Activated CD4-positive, alpha-beta memory T cell treated with anti-CD3 and anti-CD28 coated beads for 36 hours (primary cell): ENCODE measurements at regions not wholly inside any gene's neighbourhood (a gene's known extent, or its start where the extent isn't known, plus 50 kb on each side); places are given as distances from the start of the nearest gene placed in this dataset.

Source experiments
- CTCF ChIA-PET: fragments of 350-600 bp; sonication (Branson Sonifier 250); formaldehyde crosslinking; loops from one replicate; lab custom pipeline; 2021; ENCODE audit warnings: antibody characterized with exemption, inconsistent platforms; lab: Charles Lee
- POLR2A ChIA-PET: fragments of 350-600 bp; sonication (Branson Sonifier 250); formaldehyde crosslinking; loops from one replicate; lab custom pipeline; 2021; ENCODE audit warnings: antibody characterized with exemption; lab: Charles Lee
- DNase-seq: peaks from one replicate; pipeline ENCODE4 v3.0.0-alpha.2; 2020
- H3K27ac Mint-ChIP-seq: one replicate; pipeline ENCODE4 v1.8.0; 2021; ENCODE audit warnings: mixed read lengths
- H3K27me3 Mint-ChIP-seq: one replicate; pipeline ENCODE4 v1.8.0; 2021; ENCODE audit warnings: mixed read lengths
- H3K36me3 Mint-ChIP-seq: one replicate; pipeline ENCODE4 v1.8.0; 2021; ENCODE audit warnings: mixed read lengths
- H3K4me1 Mint-ChIP-seq: one replicate; pipeline ENCODE4 v1.8.0; 2021; ENCODE audit warnings: low read depth, mixed read lengths
- H3K4me3 Mint-ChIP-seq: one replicate; pipeline ENCODE4 v1.8.0; 2021; ENCODE audit warnings: mild to moderate bottlenecking, mixed read lengths
- H3K9me3 Mint-ChIP-seq: one replicate; pipeline ENCODE4 v1.8.0; 2021; ENCODE audit warnings: mixed read lengths
- intact Hi-C: fragments of 100-400 bp; cut with micrococcal nuclease; formaldehyde crosslinking; loops from one replicate; pipeline ENCODE4 v1.15.1; 2023

DNA sequence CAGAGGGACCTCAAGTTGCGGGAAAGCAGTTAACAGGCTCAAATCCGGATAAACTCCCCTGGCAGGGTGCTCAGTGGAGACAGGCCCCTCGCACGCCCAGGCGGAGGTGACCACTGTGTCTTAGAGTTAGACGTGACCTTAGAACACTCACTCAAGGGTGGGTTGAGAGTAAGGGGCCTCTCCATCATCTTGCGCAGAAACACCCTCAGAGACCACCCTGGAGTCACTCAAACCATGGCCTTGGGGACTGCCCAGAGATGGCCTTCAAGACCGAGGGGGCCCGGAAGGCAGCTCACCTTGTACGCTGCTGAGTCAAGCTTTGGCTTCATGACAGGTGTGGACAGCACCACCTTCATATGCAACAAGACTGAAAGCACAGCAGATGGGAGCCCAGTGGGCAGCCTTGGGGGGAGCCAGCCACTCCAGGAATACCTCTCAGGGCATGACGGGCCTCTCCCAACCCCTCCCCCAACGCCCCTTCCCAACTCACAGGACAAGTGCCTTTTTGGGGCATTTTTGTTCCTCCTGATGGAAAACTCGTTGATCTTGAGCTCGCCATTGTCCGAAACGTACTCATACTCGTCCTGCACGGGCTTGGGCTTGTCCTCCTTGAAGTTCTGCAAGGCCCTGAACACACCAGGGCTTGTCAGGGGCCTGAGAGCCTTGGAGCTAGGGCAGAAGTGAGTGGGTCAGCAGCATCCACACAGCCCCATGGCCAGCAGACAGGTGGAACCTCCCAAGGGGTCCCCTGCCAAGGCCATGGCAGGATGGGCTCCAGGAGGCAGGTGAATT, 229.2 kb downstream of the TUBA3C start:
- ChIA-PET POLR2A (no interaction called here), CTCF (no interaction called here)
- DNase-seq = no peak
- Mint-ChIP-seq H3K27ac (no peak overlapping the region), H3K36me3 (no peaks in the 10 kb centered on the region), H3K27me3 (no peaks in the 10 kb centered on the region), H3K4me1 (no peaks in the 10 kb centered on the region), H3K4me3 (no peak overlapping the region), H3K9me3 (peaks cover 8% of the 10 kb centered on the region)
- intact Hi-C loops = no loop called here

DNA sequence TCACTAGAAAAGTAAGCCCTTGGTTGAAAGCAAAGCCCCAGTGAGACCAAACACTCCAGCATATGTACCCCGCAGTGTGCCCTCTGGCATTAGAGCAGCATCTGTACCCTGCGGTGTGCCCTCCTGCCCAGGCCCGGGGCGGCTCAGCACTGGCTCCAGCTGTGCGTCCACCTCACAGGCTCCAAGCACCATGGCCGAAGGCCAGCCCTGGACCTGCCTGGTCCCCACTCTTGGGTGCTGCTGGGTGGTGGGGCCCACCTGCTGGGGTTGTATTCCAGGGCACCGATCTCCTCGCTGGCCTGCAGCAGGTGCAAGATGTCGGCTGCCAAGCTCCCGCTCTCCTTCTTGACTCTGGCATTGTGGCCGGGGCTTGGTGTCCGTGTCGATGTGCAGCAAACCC, 230.2 kb downstream of the TUBA3C start:
- POLR2A ChIA-PET = no interaction called here
- intact Hi-C loops = no loop called here
- CTCF ChIA-PET = no interaction called here

DNA sequence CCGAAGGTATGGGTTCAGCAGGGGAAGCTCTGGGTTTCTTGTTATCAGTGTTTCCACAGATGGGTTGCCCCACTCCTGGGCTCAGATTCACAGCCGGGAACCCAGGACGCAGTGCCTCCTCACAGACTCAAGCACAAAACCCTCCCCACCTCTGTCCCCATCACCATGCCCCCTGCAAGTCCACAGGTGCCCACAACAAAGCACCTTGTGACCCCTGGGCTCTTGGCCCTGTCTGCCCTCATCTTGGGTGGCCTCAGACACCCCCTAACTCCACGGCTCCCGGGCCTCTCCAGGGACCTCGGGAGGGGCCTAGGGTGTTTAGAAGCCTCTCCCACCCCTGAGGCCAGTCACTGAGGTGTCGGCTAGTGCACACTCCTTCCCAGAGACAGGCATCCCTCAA, 231.7 kb downstream of the TUBA3C start:
- no peak for DNase-seq
- Mint-ChIP-seq H3K9me3 (no peaks in the 10 kb centered on the region), H3K27ac (no peak overlapping the region), H3K36me3 (no peaks in the 10 kb centered on the region), H3K27me3 (no peaks in the 10 kb centered on the region), H3K4me3 (no peak overlapping the region), H3K4me1 (no peaks in the 10 kb centered on the region)
- ChIA-PET POLR2A (no interaction called here), CTCF (no interaction called here)
- intact Hi-C loops = no loop called here

More for the DNA sequence above, 230.2 kb downstream of the TUBA3C start:
- Mint-ChIP-seq H3K9me3 (peaks cover under 1% of the 10 kb centered on the region), H3K4me3 (no peak overlapping the region), H3K36me3 (no peaks in the 10 kb centered on the region), H3K27me3 (no peaks in the 10 kb centered on the region), H3K27ac (no peak overlapping the region), H3K4me1 (no peaks in the 10 kb centered on the region)
- no peak for DNase-seq

DNA sequence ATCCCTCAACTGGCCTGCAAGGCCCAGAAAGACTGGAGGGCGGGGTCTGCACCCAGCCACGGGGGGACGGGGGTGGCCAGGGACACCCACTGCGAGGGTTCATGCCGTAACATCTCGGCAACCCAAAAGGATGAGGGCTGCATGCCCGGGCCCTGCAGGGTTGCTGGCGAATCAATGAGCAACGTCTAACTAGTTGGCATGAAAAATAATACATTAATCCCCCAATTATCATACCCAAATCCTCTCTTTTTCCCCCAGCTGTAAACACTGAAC, 232.2 kb downstream of the TUBA3C start:
- H3K36me3 Mint-ChIP-seq = no peaks in the 10 kb centered on the region
- H3K27ac Mint-ChIP-seq = no peak overlapping the region
- no peak for DNase-seq
- no peak overlapping the region for H3K4me3 Mint-ChIP-seq
- ChIA-PET POLR2A (no interaction called here), CTCF (no interaction called here)
- intact Hi-C loops = no loop called here
- no peaks in the 10 kb centered on the region for H3K4me1 Mint-ChIP-seq
- no peaks in the 10 kb centered on the region for H3K27me3 Mint-ChIP-seq
- no peaks in the 10 kb centered on the region for H3K9me3 Mint-ChIP-seq

DNA sequence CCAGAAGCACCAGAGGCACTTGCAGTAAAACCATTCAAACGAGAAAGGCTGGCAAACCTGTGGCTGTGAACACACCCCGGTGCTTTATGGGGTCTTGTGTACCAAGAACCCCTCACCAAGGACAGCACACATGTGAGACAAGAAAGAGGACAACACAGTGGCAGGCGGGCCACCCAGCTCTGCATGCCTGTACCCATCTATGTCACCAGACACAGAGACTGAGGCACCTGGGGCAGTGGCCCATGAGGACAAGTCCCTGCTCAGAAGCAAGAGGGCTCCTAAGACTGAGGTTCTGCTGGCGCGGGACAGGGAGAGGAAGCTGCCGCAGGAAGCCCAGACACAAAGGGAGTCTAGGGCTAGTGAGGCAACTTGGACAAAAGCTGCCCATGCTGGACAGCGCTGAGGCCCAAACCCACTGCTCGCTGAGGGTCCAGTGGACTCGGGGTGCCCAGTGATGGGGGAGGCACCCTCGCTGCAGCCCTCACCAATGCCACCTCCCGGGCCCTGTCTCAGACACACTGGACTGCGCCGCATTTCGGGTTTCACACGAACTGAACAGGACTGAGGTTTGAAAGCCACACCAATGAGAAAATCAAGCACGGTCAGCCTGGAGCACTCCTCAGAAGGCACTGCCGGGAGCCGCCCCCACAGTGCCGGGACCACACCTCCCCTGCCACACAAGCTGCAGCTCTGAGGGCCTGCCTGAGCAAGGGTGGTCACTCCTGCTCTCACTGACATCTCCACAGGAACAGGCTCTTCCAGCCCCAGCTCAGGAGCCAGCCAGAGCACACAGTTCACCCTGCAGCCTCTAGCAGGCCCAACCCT, 232.7 kb downstream of the TUBA3C start:
- no peak for DNase-seq
- Mint-ChIP-seq H3K4me1 (no peaks in the 10 kb centered on the region), H3K27me3 (no peaks in the 10 kb centered on the region), H3K9me3 (no peaks in the 10 kb centered on the region), H3K27ac (no peak overlapping the region), H3K4me3 (no peak overlapping the region), H3K36me3 (no peaks in the 10 kb centered on the region)
- CTCF ChIA-PET = no interaction called here
- POLR2A ChIA-PET = no interaction called here
- intact Hi-C loops = no loop called here

DNA sequence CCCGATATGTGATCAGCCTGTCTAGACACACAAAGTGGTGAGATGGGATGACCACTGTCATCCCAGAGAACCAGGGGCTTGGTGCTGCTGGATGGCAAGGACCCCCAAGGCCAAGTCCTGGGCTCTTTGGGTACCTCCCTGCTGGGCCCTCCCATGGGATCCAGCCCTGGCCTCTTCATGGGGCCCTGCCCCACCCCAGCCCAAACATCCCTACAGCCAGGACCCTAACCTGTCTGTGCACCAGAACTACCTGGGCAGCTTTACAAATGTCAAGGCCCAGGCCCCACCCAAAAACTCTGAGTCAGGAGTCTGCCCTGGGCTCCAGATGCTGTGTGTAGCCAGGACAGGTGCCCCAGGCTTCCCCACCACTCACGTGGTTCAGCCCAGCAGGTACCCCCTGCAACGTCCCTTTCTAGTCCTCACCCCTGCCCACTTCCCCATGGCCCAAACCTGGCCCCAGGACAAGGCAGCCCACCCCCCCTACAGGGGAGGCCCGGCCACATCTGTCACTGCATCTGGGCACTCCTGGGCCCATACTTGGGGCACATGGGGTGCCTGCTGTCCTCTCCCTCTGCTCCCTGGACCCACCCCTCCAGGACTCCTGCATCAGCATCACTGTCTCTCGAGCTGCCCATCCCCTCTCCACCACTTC, 233.5 kb downstream of the TUBA3C start:
- no peak overlapping the region for H3K4me3 Mint-ChIP-seq
- no peak for DNase-seq
- H3K9me3 Mint-ChIP-seq = no peaks in the 10 kb centered on the region
- H3K27ac Mint-ChIP-seq = no peak overlapping the region
- H3K36me3 Mint-ChIP-seq = no peaks in the 10 kb centered on the region
- ChIA-PET POLR2A (no interaction called here), CTCF (no interaction called here)
- intact Hi-C loops = no loop called here
- no peaks in the 10 kb centered on the region for H3K4me1 Mint-ChIP-seq
- H3K27me3 Mint-ChIP-seq = no peaks in the 10 kb centered on the region

DNA sequence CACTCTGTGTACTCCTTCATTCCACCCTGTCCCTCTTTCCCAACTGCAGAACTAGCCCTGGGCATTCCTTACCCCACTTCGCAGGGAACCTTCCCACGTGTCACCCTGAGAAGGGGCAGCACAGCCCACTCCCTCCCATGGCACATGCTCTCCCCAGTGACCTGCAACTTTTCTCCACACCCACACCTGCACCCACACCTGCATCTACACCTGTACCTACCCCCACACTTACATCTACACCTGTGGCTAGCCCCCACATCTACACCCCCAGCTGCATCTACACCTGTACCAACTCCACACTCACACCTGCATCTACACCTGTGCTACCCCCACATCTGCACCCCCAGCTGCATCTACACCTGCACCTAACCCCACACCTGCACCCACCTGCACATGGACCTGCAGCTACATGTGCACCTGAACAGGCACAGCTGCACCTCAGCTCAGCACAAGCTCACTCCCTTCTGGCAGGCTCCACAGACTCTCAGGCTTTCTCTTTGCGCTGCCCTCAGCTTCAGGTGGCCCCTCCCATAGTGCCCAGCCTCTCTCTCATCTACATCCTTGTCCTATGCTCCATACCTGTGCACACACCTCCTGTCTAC, 234.1 kb downstream of the TUBA3C start:
- H3K4me1 Mint-ChIP-seq = no peaks in the 10 kb centered on the region
- H3K9me3 Mint-ChIP-seq = no peaks in the 10 kb centered on the region
- CTCF ChIA-PET = no interaction called here
- H3K4me3 Mint-ChIP-seq = no peak overlapping the region
- no peak overlapping the region for H3K27ac Mint-ChIP-seq
- intact Hi-C loops = no loop called here
- no peaks in the 10 kb centered on the region for H3K36me3 Mint-ChIP-seq
- POLR2A ChIA-PET = no interaction called here
- no peaks in the 10 kb centered on the region for H3K27me3 Mint-ChIP-seq
- no peak for DNase-seq

DNA sequence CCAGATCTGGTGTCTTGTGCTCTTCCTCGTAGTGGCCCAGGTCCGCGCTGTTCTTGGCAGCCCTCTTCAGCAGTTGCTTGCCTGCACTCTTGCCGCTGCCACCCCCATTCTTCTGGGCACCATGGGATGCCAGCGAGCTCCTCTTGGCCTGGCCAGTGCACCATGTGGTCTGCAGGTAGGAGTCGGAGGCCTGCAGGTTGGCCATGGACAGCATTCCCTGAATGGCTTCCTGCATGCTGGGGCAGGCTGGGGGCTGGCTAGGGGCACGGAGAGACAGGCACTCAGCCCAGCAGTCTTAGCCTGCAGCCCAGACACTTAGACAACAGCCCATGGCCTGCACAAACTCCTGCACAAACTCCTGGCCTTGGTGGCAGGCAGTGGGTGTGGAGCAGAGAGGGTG, 234.9 kb downstream of the TUBA3C start:
- CTCF ChIA-PET = no interaction called here
- Mint-ChIP-seq H3K27me3 (no peaks in the 10 kb centered on the region), H3K9me3 (no peaks in the 10 kb centered on the region), H3K27ac (no peak overlapping the region), H3K4me3 (no peak overlapping the region), H3K4me1 (no peaks in the 10 kb centered on the region), H3K36me3 (no peaks in the 10 kb centered on the region)
- intact Hi-C loops = no loop called here
- DNase-seq = no peak
- POLR2A ChIA-PET = no interaction called here

DNA sequence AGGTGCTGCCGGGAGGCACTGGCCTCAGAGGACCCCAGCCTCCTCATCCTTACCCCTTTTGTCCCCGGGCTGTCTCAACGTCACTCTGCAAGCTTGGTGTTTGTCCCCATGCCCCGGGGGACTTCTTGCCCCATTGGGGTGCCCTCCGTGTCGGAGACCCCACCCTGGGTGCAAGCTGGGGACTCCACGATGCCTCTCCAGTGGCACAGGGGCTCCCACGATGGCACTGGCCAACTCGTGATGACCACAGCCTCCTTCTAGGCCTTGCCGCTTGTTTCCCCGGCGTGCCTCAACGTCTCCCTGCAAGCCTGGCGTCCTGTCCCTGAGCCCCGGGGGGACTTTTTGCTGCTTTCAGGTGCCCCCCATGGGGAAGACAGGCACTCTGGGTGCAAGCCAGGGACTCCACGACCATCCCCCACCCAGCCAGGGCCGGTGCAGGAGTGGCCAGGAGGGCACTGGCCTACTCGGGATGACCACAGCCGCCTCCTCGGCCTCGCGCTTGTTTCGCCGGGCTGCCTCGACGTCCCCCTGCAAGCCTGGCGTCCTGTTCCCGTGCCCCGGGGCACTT, 237.0 kb downstream of the TUBA3C start:
- intact Hi-C loops = no loop called here
- Mint-ChIP-seq H3K27me3 (no peaks in the 10 kb centered on the region), H3K4me3 (no peak overlapping the region), H3K4me1 (no peaks in the 10 kb centered on the region), H3K36me3 (no peaks in the 10 kb centered on the region), H3K9me3 (no peaks in the 10 kb centered on the region), H3K27ac (no peak overlapping the region)
- no peak for DNase-seq
- ChIA-PET POLR2A (no interaction called here), CTCF (no interaction called here)

DNA sequence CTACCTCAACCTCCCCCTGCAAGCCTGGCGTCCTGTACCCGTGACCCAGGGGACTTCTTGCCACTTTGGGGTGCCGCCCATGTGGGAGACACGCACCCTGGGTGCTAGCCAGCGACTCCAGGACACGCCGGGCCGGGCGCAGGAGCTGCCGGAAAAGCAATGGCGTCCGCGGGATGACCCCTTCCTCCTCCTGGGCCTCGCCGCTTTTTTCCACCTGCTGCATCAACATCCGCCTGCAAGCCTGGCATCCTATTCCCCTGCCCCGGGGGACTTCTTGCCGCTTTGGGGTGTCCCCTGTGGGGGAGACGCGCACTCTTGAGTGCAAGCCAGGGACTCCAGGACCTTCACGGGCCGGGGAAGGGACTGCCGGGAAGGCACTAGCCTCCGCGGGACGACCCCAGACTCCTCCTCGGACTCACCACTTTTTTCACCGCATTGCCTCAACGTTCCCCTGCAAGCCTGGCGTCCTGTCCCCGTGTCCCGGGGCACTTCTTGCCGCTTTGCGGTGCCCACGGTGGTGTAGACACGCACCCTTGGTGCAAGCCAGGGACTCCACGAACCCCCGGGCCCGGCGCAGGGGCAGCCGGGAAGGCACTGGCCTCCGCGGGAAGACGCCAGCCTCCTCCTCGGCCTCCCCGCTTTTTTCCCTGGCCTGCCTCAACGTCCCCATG, 237.8 kb downstream of the TUBA3C start:
- H3K9me3 Mint-ChIP-seq = no peaks in the 10 kb centered on the region
- POLR2A ChIA-PET = no interaction called here
- no peaks in the 10 kb centered on the region for H3K27me3 Mint-ChIP-seq
- no peak for DNase-seq
- CTCF ChIA-PET = no interaction called here
- no peaks in the 10 kb centered on the region for H3K36me3 Mint-ChIP-seq
- intact Hi-C loops = no loop called here
- no peak overlapping the region for H3K27ac Mint-ChIP-seq
- H3K4me3 Mint-ChIP-seq = no peak overlapping the region
- no peaks in the 10 kb centered on the region for H3K4me1 Mint-ChIP-seq

DNA sequence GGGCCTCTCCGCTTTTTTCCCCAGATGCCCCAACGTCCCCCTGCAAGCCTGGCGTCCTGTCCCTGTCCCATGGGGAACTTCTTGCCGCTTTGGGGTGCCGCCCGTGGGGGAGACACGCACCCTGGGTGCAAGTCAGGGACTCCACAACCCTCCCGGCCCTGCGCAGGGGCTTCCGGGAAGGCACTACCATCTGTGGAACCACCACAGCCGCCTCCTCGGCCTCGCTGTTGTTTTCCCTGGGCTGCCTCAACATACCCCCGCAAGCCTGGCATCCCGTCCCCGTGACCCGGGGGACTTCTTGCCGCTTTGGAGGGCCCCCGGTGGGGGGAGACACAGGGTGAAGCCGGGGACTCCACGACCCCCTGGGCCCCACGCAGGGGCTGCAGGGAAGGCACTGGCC, 238.4 kb downstream of the TUBA3C start:
- ChIA-PET CTCF (no interaction called here), POLR2A (no interaction called here)
- H3K4me1 Mint-ChIP-seq = no peaks in the 10 kb centered on the region
- intact Hi-C loops = no loop called here
- no peak overlapping the region for H3K4me3 Mint-ChIP-seq
- H3K27ac Mint-ChIP-seq = no peak overlapping the region
- no peaks in the 10 kb centered on the region for H3K27me3 Mint-ChIP-seq
- H3K36me3 Mint-ChIP-seq = no peaks in the 10 kb centered on the region
- no peaks in the 10 kb centered on the region for H3K9me3 Mint-ChIP-seq
- no peak for DNase-seq

DNA sequence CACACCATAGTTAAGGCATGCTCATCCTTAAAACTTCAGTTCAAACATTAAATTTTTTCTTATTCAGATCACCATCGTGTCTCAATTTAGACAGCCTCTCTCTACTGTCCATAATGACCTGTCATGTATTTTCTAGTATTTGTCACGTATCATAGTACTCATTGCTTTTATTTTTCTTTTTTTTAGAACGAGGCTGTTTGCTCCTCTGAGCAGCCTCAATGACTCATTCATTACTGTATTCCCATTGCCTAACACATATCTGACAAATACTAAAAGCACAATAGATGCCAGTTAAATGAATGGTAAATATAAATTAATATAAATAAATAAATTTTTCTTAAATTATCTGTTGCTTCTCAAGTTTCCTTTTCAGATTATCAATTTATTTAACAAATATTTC, 245.5 kb downstream of the TUBA3C start:
- POLR2A ChIA-PET = no interaction called here
- H3K4me3 Mint-ChIP-seq = no peak overlapping the region
- CTCF ChIA-PET = no interaction called here
- no peaks in the 10 kb centered on the region for H3K9me3 Mint-ChIP-seq
- H3K36me3 Mint-ChIP-seq = no peaks in the 10 kb centered on the region
- intact Hi-C loops = no loop called here
- DNase-seq = no peak
- H3K4me1 Mint-ChIP-seq = no peaks in the 10 kb centered on the region
- H3K27me3 Mint-ChIP-seq = peaks cover 10% of the 10 kb centered on the region
- H3K27ac Mint-ChIP-seq = no peak overlapping the region
